ENCODE measurements at regions not wholly inside any gene's neighbourhood (a gene's known extent, or its start where the extent isn't known, plus 50 kb on each side); places are given as distances from the start of the nearest gene placed in this dataset.

GRCh38 chr1:199176713-199177112 lies 537.9 kb downstream of the PTPRC start:
- TF ChIP-seq CTCF (IDR thresholded peaks at IDR 0.05) (no peak), POLR2A (IDR thresholded peaks at IDR 0.05) (no peak)

All from Peyer's patch (tissue), 4 donors.